ENCODE measurements at regions not wholly inside any gene's neighbourhood (a gene's known extent, or its start where the extent isn't known, plus 50 kb on each side); places are given as distances from the start of the nearest gene placed in this dataset.

- no peak for DNase-seq
Observed at GRCh38 chr19:29400917-29401711, 124.7 kb upstream of the VSTM2B start.

DNA sequence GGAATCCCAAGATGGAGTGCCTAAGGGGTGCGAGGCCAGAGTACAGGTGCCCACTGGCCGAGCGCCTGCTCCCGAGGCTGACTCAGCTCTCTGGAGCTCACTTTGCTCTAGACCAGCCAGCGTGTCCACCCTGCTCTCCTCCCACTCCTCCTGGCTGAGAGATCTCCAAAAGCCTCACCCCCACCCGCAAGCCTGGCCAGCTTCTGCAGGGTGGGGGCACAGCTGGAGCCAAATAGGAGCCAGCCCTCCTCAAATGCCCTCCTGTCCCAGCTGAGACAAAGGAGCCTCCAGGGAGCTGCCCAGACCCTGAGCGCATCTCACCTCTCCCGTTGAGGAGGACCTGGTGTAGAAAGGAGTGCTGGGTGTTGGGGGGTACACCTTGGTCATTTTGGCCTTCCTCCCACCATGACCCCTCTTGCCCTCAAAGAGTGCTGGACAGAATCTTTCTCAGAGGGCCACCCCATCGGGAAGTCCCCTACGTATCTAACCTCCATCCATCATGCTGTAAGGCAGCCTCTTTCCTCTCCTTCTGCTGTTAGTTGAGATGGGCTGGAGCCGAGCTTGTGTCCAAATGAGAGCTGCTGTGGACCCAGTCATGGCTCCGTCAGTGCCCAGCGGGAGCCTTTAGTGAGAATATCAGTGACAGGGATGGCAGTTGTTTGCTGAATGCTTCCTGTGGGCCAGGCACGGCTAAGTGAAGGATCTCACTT lies 123.9 kb upstream of the VSTM2B start:
- DNase-seq = no peak

DNA sequence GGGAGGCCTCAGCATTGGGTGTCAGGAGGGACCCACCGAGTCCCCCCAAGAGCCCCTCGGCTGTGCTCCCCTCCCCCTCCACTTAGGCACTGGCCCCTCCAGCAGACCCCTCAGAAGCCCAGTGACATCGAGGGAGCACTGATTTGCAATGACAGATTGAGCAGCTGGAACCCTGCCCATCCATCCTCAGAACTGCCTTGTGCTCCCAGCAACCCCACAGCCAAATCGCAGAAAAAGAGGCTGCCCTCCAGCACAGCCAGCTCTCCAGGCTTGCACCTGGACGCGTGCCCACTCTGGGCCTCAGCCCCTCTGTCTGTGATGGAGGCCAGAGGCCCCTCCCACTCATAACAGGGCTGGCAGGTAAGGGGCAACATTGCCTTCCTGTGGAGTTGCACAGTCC lies 123.2 kb upstream of the VSTM2B start:
- DNase-seq = no peak

DNA sequence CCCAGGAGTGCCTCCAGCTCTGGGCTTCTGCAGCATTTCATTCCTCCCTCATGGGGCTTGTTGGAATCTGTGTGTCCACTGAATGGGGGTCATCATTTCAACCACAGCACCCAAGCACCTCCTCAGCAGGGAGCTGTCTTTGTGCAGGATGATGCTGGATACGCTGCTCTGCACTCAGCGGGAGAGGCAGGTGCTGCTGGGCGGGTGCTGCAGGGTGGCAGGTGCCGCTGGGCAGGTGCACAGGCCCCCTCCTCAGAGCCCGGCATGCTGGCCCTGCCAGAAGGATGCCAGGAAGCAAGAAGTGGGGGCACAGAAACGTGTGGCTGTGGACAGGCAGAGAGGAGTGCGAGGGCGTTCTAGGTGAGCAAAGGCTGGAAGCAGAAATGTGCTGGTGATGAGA lies 121.8 kb upstream of the VSTM2B start:
- no peak for DNase-seq

DNA sequence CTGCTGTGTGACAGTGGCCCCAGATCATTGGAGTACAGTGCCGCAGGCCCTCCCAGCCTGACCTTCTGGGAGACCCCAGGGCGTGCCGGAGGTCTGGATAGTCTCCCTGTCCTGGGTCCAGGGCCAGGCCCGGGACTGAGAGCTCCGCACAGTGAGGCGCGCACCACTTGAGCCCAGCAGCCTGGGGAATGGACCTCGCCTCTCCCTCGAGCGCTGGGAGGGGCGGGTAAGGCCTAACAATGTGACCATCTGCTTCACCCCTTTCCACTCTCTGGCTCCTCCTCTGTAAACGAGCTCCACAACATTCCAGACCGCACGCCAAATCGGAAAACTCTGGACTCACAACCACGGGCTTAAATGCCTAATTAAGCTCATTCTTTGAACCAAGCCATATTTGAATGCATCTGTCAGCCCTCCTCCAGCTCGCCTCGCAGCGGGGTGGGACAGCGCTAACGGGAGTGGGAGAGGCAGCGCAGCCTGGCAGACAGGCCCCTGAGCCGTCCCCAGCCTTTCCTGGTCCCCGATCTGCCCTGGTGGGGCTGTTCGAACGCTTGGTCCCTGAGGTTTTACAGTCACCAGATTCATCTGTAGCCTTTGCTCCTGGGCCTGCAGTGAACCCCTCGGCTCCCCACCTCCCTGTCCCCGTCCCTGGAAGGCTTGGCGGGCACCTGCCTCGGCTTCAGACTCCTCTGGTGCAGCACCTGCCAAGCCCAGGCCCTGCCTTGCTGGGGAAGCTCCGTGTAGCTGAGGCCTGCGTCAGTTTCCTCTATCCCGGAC lies 120.7 kb upstream of the VSTM2B start:
- no peak for DNase-seq

GRCh38 chr19:29405728-29405995 lies 120.1 kb upstream of the VSTM2B start:
- DNase-seq = no peak

DNA sequence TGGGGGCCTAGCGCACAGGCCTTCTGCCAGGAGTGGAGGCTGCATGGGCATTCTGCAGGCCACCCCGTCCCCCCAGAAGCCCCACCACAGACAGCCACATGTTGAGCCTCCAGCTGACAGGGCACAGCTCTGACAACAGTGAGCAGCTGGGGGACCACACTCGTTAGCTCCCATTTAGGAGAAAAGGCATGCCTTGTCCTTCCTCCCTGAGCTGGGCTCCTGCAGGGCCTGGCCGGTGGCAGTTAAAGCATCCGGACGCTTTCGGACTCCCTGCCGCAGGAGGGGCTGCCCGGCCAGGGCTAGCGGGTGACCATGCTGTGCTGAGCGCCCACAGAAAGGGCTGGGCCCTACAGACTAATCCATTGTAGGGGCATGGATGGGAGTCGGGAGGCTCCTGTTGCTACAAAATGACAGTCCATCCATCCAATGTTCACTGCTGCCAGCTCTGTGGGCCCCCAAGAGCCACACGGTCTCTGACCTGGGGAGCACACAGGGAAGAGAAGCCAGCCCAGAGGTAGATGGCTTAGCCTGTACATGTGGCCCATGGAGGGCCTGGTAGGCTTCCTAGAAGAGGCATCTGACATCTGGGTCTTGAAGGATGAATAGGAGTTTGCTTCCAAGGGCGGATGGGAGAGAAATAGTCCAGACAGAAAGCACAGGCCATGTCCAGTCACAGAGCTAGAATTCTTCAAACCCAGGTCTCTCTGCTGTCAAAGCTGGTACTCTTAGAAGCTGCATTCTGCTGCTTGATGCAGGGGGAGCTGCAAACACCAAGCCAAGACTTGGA lies 116.5 kb upstream of the VSTM2B start:
- DNase-seq = no peak

DNA sequence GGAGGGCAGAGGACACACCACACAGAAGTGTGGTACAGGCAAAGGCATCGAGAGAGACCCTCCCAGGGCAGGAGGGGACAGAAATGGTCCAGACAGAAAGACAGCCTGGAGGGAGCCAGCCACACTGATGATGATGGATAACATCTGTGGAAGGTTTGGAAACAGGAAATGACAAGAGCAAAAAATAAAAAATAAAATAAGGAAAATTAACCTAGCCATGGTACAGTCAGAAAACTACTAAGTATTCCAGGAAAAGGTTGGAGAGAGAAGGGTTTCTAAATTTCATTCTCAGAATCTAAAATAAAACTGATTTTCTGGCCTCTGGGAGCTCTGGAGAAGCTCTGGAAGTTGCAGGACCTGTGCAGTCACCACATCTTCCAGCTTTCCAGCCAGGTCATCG lies 115.2 kb upstream of the VSTM2B start:
- no peak for DNase-seq

GRCh38 chr19:29411113-29411581 lies 114.6 kb upstream of the VSTM2B start:
- DNase-seq = no peak

DNA sequence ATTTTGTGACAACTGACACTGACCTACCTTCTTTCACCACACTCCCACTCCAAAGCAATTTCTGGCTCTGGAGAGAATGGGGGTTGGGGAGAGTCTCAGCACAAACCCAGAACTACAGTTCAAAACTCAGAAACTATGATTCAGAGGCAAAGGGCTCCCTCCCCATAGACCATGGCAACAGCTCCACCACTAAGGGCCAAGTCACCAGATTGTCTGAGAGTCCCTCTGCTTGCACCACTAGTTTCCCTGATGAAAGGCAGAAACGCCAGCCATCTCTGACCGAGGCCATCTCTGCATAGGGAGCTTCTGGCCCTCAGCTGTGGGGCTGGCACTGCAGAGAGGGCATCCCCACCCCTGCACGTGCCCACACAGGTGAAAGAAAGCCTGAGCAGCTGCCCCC lies 112.4 kb upstream of the VSTM2B start:
- DNase-seq = no peak

DNA sequence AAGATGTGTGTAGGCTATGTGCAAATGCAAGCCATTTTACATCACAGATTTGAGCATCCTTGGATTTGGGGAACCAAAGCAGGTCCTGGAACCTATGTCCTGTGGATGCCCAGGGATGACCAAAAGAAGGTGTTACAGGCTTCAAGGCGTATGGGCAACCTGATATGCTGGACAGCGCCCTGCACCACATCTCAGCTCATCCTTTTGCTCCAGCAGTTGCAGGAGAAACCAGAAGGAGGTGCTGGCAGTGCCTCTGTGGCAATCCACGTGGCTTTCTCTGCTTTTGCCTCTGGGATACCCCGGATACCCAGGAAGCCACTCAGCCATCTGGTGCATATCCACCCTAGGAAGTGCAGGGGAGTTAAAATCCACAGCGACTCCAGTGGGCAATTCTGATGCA lies 110.3 kb upstream of the VSTM2B start:
- no peak for DNase-seq

DNA sequence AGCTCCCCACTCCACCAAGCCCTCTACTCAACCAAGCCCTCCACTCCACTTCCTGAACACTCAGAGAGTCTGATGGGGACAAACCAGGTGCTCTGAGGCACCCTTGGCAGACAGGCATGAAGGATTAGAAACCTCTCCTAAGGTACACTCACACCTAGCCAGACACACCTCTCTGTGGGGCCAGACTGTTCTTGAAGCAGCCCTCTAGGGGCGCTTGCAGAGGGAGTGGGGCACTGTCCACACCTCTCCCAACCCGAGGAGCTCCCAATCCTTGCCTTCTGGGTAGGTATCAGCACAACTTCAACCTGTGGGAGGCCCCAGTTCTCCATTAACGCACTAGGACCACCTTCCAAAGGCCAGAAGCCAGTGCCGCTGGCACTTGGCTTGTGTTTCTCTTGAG lies 108.7 kb upstream of the VSTM2B start:
- no peak for DNase-seq

DNA sequence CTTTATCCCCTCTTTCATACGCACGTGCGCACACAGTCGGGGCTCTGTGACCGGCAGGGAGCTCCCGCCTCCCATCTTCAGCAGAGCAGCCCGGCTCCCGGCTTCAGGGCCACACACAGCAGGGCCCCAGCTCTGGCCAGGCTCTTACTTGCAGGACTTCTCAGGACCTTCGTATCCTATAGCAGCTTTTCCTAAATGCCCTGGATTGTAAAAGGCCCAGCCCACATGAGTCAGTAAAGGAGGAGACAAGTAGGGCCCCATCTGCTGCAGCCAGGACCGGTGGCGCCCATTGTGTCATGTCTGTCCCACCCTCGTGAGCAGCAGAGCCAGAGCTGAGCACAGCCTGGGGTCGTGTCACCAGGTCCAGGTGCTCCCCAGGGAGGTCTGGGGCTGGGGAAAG lies 107.6 kb upstream of the VSTM2B start:
- no peak for DNase-seq

DNA sequence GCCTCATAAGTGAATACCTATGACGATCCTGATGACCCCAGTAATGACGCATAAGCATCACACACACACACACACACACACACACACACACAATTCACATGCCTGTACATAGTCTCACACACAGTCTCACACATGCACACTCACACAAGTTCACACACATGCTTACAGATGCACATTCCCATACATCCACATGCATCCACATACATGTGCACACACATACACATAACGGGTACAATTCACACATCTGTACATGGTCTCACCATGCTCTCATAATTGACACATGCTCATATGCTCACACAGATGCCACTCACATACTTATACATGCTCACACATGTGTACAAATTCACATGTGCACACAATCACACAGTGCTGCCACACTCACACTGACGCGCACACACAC lies 105.7 kb upstream of the VSTM2B start:
- DNase-seq = no peak

DNA sequence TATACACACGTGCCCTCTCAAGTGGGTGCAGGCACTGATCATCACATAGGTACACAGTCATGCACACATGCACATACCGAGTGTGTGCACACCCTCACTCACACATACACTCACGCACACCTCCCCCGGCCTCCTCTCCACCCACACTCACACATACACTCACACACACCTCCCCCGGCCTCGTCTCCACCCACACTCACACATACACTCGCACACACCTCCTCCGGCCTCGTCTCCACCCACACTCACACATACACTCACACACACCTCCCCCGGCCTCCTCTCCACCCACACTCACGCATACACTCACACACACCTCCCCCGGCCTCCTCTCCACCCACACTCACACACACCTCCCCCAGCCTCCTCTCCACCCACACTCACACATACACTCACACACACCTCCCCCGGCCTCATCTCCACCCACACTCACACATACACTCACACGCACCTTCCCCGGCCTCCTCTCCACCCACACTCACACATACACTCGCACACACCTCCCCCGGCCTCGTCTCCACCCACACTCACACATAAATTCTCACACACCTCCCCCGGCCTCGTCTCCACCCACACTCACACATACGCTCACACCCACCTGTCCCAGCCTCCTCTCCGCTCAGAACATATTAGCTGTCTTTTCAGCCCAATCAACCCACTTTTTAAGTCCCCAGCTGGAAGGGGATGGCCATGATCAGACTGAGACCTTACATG lies 105.2 kb upstream of the VSTM2B start:
- DNase-seq = no peak

GRCh38 chr19:29421196-29421545 lies 104.6 kb upstream of the VSTM2B start:
- peak; percentile 2 for DNase-seq

- no peak for DNase-seq
Observed at GRCh38 chr19:29422047-29422446, 103.7 kb upstream of the VSTM2B start.

DNA sequence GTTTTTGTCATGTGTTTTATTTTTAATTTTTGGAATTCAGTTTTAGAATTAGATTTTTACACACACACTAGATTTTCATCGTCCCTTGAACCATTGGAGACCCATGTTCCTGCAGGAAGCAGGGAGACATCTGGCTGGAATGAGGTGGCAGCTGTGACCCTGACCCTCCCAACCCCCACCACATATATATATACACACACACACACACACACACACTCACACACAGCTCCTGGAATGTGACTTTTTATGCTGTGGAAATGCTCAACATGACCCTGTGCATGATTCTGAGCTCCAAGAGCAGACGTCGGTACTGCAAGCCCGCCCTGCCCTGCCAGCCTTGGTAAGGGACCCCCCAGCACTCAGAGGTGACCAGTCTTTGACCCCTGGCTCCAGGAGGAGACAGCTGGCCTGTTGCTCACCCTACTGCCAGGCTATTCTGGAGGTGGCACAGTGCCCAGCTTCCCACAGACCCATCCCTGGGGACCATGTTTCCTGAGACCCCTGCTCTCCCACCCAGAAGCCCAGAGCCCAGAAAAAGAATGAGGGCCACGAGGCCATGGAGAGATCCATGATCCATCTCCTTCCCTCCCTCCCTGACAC lies 103.2 kb upstream of the VSTM2B start:
- DNase-seq = no peak

DNA sequence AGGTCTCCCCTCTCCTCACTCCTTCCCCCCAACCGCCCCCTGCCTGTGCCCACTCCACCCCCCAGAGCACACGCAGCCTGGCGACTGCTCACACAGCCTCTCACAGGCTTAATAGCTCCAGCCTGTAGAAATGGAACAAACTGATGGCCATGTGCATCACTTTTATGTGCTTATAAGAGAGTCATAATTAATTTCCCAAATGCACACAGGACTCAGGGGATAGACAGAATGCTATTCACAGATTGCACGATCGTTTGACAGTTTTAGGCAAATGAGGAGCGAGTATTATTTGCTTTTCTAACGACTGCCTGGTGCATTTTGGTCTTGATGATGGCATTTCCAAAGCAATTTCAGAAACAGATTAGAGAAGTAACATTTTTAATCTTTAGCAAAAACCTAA lies 97.7 kb upstream of the VSTM2B start:
- DNase-seq = no peak

- no peak for DNase-seq
Observed at GRCh38 chr19:29429021-29429420, 96.8 kb upstream of the VSTM2B start.

DNA sequence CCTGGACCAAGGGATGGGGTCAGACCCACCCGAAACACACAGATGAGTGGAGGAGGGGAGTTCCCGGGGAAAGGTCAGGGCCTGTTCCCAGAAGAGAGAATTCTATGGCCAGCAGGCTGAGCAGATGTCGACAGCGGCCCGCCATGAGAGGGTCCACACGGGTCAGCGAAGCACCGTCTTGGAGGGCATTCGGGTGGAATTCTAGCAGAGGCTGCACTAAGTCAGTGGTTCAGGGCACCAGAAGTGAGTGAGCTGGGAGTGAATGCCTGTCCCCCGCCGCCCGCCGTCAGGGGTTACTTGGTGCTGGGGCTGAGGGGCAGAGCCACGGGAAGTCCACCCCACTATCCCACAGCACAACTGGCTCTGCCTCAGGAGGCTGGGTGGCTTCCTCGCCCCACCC lies 96.2 kb upstream of the VSTM2B start:
- no peak for DNase-seq

DNA sequence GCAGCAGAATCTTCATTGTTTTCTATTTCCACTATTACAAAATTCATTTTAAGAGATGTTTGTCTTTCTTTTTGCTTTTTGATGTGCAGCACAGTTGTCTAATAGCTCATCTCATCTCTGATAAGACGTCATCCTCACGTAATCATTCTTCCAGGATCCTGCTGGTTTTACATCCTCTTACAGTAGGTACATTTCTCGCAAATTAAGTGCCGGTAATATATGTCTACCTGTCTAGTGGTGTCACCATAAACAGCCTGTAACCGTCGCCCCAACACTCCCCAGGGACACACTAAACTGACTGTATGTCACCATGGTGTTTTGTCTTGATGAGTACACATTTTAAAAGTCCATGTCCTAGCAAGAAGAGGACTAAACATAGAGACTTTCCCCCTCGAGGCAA lies 94.5 kb upstream of the VSTM2B start:
- no peak for DNase-seq
